ENCODE measurements at regions not wholly inside any gene's neighbourhood (a gene's known extent, or its start where the extent isn't known, plus 50 kb on each side); places are given as distances from the start of the nearest gene placed in this dataset.

DNA sequence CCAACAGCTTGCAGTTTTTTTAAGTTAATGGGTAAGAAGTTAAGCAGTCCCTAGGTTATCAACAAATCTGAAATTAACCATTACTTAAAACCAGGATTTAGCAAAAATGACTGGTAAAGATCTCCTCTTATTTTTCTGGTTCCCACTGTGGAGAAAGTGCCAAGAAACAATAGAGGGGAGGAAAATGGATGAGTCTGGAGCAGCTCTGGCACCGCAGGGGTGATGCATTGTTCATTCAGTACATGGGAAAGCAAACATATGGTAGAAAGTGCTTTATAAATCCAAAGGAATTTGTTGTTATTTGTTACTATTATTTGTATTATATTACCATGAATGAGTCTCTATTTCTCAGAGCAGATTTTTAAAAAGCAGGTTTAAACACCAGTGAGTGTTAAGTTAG, 92.2 kb downstream of the DYRK2 start:
- H3K4me3 ChIP-seq (ENCODE audit: low read length in 2 of 2): no peak overlapping the region
- no peak overlapping the region for H3K27ac ChIP-seq (ENCODE audit: low read depth in 1 of 2, low read length in 1 of 2)
- H3K27me3 ChIP-seq (ENCODE audit: control insufficient read depth in 2 of 2, insufficient read depth in 1 of 2, low read length in 1 of 2): no peaks in the 10 kb centered on the region
- no peaks in the 10 kb centered on the region for H3K4me1 ChIP-seq (ENCODE audit: control insufficient read depth in 2 of 2, insufficient read depth in 2 of 2, low read length in 2 of 2)
- DNase-seq (ENCODE audit: low read depth in 6 of 9, low spot score in 9 of 9): no peak
- H3K36me3 ChIP-seq (ENCODE audit: control insufficient read depth in 2 of 2, insufficient read depth in 2 of 2, low read length in 1 of 2): no peaks in the 10 kb centered on the region
- WGBS: 77% methylated on average over 1 of the region's 1 CpG
- H3K9me3 ChIP-seq (ENCODE audit: control insufficient read depth in 2 of 2, insufficient read depth in 1 of 2, low read length in 1 of 2): no peaks in the 10 kb centered on the region

DNA sequence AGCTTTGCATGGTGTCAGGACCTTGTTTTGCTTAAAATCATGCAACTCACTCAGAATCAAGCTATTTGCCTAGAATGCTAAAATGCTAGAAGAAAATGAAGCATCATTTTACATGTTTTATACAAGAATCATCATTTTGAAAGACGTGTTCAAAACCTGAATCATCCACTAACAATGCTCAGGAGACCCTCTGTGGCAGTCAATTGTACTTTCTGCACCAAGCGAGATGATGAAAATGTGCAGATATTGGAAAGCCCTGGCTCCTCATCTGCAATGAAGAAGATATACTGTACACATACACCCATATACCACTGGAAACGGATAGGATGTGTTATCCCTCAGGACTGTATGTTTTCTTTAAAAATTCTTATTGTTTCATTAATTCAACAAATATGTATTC, 92.7 kb downstream of the DYRK2 start:
- H3K27me3 ChIP-seq (ENCODE audit: control insufficient read depth in 2 of 2, insufficient read depth in 1 of 2, low read length in 1 of 2): no peaks in the 10 kb centered on the region
- WGBS: 95% methylated on average over 3 of the region's 3 CpGs
- no peak overlapping the region for H3K4me3 ChIP-seq (ENCODE audit: low read length in 2 of 2)
- H3K9me3 ChIP-seq (ENCODE audit: control insufficient read depth in 2 of 2, insufficient read depth in 1 of 2, low read length in 1 of 2): no peaks in the 10 kb centered on the region
- H3K36me3 ChIP-seq (ENCODE audit: control insufficient read depth in 2 of 2, insufficient read depth in 2 of 2, low read length in 1 of 2): no peaks in the 10 kb centered on the region
- no peaks in the 10 kb centered on the region for H3K4me1 ChIP-seq (ENCODE audit: control insufficient read depth in 2 of 2, insufficient read depth in 2 of 2, low read length in 2 of 2)
- no peak for DNase-seq (ENCODE audit: low read depth in 6 of 9, low spot score in 9 of 9)
- no peak overlapping the region for H3K27ac ChIP-seq (ENCODE audit: low read depth in 1 of 2, low read length in 1 of 2)

DNA sequence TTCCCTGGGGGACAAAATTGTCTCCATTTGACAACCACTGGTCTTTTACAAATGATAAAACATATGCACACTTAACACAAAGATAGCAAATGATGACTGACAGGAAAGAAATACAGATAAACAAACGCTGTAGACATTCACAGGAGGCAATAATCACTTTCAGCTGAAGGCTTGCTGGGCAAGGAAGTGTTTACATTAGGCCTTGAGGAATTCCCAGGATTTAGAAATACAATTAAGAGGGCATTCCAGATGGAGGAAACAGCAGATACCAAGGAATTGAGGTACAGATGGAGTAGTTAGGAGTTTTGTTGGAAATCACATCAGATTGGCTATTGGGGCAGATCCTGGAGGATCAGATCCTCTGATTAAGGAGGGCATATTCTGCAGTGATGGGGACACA, 93.9 kb downstream of the DYRK2 start:
- no peaks in the 10 kb centered on the region for H3K27me3 ChIP-seq (ENCODE audit: control insufficient read depth in 2 of 2, insufficient read depth in 1 of 2, low read length in 1 of 2)

DNA sequence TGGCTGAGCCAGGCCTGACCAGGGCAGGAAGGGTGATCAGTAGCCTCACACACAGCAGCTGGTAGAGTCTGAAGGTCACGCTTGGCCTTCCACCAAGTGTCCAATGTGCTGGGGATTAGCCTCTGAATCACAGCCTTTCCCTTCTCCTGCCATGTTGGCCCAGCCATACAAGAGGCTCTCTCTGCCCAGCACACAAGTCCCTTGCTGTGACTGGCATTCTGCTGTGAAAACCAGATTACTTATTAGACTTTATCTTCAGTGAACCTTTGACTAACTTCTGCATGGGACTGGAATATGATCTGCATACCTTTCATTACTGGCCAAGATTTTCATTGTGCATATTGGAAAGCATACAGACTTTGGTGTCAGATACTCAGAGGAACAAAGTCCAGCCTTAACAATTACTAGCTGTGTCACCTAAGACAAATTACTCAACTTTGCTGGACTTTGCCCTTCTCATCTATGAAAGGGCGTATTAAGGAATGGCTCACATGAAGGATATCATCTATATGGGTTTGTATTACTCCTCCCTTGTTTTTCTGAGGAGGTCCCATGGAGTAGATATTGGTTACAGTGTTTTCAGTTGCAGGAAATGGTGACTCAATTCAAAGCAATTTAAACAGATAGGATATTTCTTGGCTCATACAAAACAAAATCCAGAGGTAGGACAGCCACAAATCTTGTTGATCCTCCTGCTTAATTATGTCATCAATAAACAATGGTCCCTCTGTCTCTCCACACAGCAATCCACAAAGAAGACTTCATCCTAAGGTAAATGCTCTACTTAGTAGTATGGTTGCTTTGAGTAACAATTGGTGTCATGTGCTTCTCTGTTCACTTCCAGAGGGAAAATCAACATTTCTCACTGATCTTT, 99.6 kb downstream of the DYRK2 start:
- Histone ChIP-seq H3K36me3 (ENCODE audit: control insufficient read depth in 2 of 2, insufficient read depth in 2 of 2, low read length in 1 of 2) (no peaks in the 10 kb centered on the region), H3K27me3 (ENCODE audit: control insufficient read depth in 2 of 2, insufficient read depth in 1 of 2, low read length in 1 of 2) (no peaks in the 10 kb centered on the region)
- DNase-seq (ENCODE audit: low read depth in 6 of 9, low spot score in 9 of 9): no peak

More for the DNA sequence above, 93.9 kb downstream of the DYRK2 start:
- H3K4me1 ChIP-seq (ENCODE audit: control insufficient read depth in 2 of 2, insufficient read depth in 2 of 2, low read length in 2 of 2): no peaks in the 10 kb centered on the region
- no peak overlapping the region for H3K4me3 ChIP-seq (ENCODE audit: low read length in 2 of 2)
- 90% methylated on average over 1 of the region's 1 CpG for WGBS
- H3K36me3 ChIP-seq (ENCODE audit: control insufficient read depth in 2 of 2, insufficient read depth in 2 of 2, low read length in 1 of 2): no peaks in the 10 kb centered on the region
- no peak overlapping the region for H3K27ac ChIP-seq (ENCODE audit: low read depth in 1 of 2, low read length in 1 of 2)
- no peaks in the 10 kb centered on the region for H3K9me3 ChIP-seq (ENCODE audit: control insufficient read depth in 2 of 2, insufficient read depth in 1 of 2, low read length in 1 of 2)
- no peak for DNase-seq (ENCODE audit: low read depth in 6 of 9, low spot score in 9 of 9)

DNA sequence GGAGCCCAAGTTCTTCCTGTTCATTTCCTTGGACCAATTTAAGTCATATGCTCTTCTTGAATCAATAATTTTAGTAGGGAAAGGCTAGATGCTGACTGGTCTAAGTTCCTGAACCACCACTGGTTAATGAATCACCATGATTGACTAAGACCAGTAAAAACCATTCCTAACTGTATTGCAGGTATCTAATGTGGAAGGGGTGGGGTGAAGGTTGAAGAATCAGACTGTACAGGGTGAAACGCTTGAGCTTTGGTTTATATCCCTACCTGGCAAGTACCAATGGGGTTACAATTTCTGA, 100.1 kb downstream of the DYRK2 start:
- Histone ChIP-seq H3K27ac (ENCODE audit: low read depth in 1 of 2, low read length in 1 of 2) (no peak overlapping the region), H3K4me3 (ENCODE audit: low read length in 2 of 2) (no peak overlapping the region), H3K27me3 (ENCODE audit: control insufficient read depth in 2 of 2, insufficient read depth in 1 of 2, low read length in 1 of 2) (no peaks in the 10 kb centered on the region), H3K9me3 (ENCODE audit: control insufficient read depth in 2 of 2, insufficient read depth in 1 of 2, low read length in 1 of 2) (no peaks in the 10 kb centered on the region), H3K4me1 (ENCODE audit: control insufficient read depth in 2 of 2, insufficient read depth in 2 of 2, low read length in 2 of 2) (peaks cover 0 to 3% of the 10 kb centered on the region in 2 donors), H3K36me3 (ENCODE audit: control insufficient read depth in 2 of 2, insufficient read depth in 2 of 2, low read length in 1 of 2) (no peaks in the 10 kb centered on the region)
- no peak for DNase-seq (ENCODE audit: low read depth in 6 of 9, low spot score in 9 of 9)
- WGBS: 97% methylated on average over 1 of the region's 1 CpG

More for the DNA sequence above, 99.6 kb downstream of the DYRK2 start:
- no peak overlapping the region for H3K27ac ChIP-seq (ENCODE audit: low read depth in 1 of 2, low read length in 1 of 2)
- no peaks in the 10 kb centered on the region for H3K4me1 ChIP-seq (ENCODE audit: control insufficient read depth in 2 of 2, insufficient read depth in 2 of 2, low read length in 2 of 2)
- no peak overlapping the region for H3K4me3 ChIP-seq (ENCODE audit: low read length in 2 of 2)
- WGBS: 96% methylated on average over 2 of the region's 2 CpGs
- H3K9me3 ChIP-seq (ENCODE audit: control insufficient read depth in 2 of 2, insufficient read depth in 1 of 2, low read length in 1 of 2): no peaks in the 10 kb centered on the region

GRCh38 chr12:67750513-67751183, 102.1 kb downstream of the DYRK2 start:
- no peak overlapping the region for H3K4me3 ChIP-seq (ENCODE audit: low read length in 2 of 2)
- H3K9me3 ChIP-seq (ENCODE audit: control insufficient read depth in 2 of 2, insufficient read depth in 1 of 2, low read length in 1 of 2): no peaks in the 10 kb centered on the region
- H3K36me3 ChIP-seq (ENCODE audit: control insufficient read depth in 2 of 2, insufficient read depth in 2 of 2, low read length in 1 of 2): no peaks in the 10 kb centered on the region
- peaks cover 0 to 8% of the 10 kb centered on the region in 2 donors for H3K4me1 ChIP-seq (ENCODE audit: control insufficient read depth in 2 of 2, insufficient read depth in 2 of 2, low read length in 2 of 2)
- DNase-seq (ENCODE audit: low read depth in 6 of 9, low spot score in 9 of 9): no peak
- WGBS: 98% methylated on average over 3 of the region's 3 CpGs
- H3K27me3 ChIP-seq (ENCODE audit: control insufficient read depth in 2 of 2, insufficient read depth in 1 of 2, low read length in 1 of 2): no peaks in the 10 kb centered on the region
- H3K27ac ChIP-seq (ENCODE audit: low read depth in 1 of 2, low read length in 1 of 2): no peak overlapping the region

DNA sequence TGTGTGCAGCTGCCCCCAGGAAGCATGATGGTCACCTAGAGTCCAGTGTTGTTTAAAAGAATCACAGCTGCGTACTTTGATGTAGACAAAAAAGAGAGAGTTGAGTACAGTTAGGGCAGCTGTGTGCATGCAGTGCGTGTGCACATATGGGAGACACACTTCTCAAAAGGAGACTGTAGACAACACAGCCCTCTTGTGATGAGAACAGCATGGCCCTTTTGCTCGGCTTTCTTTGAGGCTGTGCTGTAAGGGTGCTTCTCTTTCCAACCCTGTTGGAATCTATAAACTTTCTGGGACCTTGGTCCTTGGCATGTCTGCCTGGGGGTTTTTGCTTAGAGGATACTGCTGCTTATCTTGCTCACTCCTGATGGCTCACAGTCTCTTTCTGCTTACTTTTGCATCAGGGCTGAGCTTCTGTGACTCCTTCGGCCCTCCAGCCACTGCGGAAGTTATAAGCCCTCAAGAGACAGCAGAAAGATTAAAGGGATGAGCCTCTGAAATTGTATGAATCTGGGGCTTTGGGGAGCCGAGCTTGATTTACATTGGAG, 102.9 kb downstream of the DYRK2 start:
- peaks cover 0 to 10% of the 10 kb centered on the region in 2 donors for H3K4me1 ChIP-seq (ENCODE audit: control insufficient read depth in 2 of 2, insufficient read depth in 2 of 2, low read length in 2 of 2)
- no peak for DNase-seq (ENCODE audit: low read depth in 6 of 9, low spot score in 9 of 9)
- no peaks in the 10 kb centered on the region for H3K9me3 ChIP-seq (ENCODE audit: control insufficient read depth in 2 of 2, insufficient read depth in 1 of 2, low read length in 1 of 2)
- H3K4me3 ChIP-seq (ENCODE audit: low read length in 2 of 2): no peak overlapping the region
- 96% methylated on average over 6 of the region's 6 CpGs for WGBS
- H3K36me3 ChIP-seq (ENCODE audit: control insufficient read depth in 2 of 2, insufficient read depth in 2 of 2, low read length in 1 of 2): no peaks in the 10 kb centered on the region
- no peak overlapping the region for H3K27ac ChIP-seq (ENCODE audit: low read depth in 1 of 2, low read length in 1 of 2)
- no peaks in the 10 kb centered on the region for H3K27me3 ChIP-seq (ENCODE audit: control insufficient read depth in 2 of 2, insufficient read depth in 1 of 2, low read length in 1 of 2)

DNA sequence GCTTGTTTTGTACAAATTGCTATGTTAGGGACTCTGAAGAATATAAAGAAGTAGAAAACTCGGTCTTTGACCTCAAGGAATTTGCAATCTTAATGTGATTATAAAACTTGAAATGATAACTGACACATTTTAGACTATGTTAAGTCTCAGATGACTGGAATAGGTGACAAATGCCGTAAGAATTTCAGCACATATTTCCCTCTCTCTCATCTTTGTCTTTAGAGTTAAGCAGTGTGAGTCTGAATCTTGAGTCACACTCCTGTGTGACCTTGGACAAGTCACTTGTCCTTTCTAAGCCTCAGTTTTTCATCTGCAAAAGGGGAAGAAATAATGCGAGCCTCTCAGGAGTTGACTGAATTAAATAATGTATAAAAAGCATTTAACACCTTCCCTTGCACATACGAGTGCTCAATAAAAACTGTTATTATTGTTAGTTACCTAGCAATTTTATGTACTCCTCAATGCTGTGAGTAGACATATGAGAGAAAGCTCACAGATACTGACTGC, 103.7 kb downstream of the DYRK2 start:
- Histone ChIP-seq H3K4me1 (ENCODE audit: control insufficient read depth in 2 of 2, insufficient read depth in 2 of 2, low read length in 2 of 2) (peaks cover 0 to 10% of the 10 kb centered on the region in 2 donors), H3K9me3 (ENCODE audit: control insufficient read depth in 2 of 2, insufficient read depth in 1 of 2, low read length in 1 of 2) (no peaks in the 10 kb centered on the region), H3K27ac (ENCODE audit: low read depth in 1 of 2, low read length in 1 of 2) (no peak overlapping the region), H3K36me3 (ENCODE audit: control insufficient read depth in 2 of 2, insufficient read depth in 2 of 2, low read length in 1 of 2) (no peaks in the 10 kb centered on the region), H3K27me3 (ENCODE audit: control insufficient read depth in 2 of 2, insufficient read depth in 1 of 2, low read length in 1 of 2) (no peaks in the 10 kb centered on the region), H3K4me3 (ENCODE audit: low read length in 2 of 2) (no peak overlapping the region)
- 94% methylated on average over 4 of the region's 4 CpGs for WGBS
- no peak for DNase-seq (ENCODE audit: low read depth in 6 of 9, low spot score in 9 of 9)

Measured in thymus (tissue), 11 donors.